ENCODE measurements at regions not wholly inside any gene's neighbourhood (a gene's known extent, or its start where the extent isn't known, plus 50 kb on each side); places are given as distances from the start of the nearest gene placed in this dataset.
"Not testable (repeated sequence)": the region's sequence is repeated elsewhere in the genome, so short reads cannot be mapped to it uniquely, and the experiment has no call there.

DNA sequence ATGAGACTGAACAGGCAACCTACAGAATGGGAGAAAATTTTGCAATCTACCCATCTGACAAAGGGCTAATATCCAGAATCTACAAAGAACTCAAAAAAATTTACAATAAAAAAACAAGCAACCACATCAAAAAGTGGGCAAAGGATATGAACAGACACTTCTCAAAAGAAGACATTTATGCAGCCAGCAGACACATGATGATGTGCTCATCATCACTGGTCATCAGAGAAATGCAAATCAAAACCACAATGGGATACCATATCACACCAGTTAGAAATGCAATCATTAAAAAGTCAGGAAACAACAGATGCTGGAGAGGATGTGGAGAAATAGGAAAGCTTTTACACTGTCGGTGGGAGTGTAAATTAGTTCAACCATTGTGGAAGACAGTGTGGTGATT lies 51.7 kb upstream of the PAXBP1 start:
- DNase-seq, result not testable (repeated sequence)

- no peak for DNase-seq
These were observed 53.4 kb upstream of the PAXBP1 start for GRCh38 chr21:32824950-32825349.

DNA sequence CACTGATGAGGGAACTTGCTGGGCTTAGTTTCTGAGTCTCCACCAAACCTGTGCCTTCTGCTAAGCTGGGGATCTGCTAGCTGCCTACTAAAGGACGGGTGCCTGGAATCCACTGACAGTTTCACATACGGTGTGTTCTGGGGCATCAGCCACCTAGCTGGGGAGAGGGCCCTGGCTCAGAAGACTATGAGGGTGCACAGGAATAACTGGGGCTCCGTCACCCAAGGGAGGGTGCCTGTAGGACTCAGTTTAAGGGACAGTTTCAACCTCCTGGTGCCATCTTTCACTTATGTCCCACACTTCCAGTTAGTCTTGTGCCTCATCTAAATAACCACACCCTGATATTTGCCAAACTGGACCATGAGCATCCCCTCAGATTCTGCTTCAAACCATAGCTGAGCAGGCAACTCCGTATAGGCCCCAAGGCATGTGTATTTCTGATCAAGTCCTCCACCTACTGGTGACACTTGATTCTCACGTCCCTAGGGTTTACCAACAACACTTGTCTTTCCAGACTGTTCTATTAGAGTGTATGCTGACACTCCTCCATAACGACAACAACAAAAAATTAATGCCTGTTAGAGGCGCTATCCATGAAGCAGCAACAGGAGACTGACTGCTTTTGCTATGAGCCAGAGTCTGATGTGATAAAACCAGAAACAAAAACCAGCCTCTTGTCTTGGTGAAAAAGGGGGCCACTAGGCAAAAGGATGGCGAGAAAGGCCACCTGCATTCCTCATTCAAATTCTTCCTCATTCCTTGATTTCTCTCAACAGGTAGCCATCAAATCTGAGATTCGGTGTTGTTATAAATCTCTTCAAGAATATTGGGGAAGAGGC lies 55.0 kb upstream of the PAXBP1 start:
- DNase-seq, result peak in 1 of 5 experiments; percentile 68

DNA sequence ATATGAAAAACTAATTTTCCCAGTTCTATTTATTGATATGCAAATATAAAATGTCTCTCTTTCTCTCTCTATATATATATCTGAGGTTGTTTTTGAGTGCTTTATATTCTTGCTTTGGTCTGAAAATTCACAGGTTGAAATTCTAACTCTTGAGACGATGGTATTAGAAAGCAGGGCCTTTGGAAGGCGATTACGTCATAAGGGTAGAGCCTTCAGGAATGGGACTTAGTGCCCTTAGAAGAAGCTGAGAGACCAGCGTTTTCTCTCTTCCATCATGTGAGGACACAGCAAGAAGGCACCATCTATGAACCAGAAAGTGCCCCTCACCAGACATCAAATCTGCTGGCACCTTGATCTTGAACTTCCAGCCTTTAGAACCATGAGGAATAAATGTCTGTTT lies 57.4 kb upstream of the PAXBP1 start:
- no peak for DNase-seq

- no peak for DNase-seq
These were observed 57.9 kb upstream of the PAXBP1 start for GRCh38 chr21:32829504-32829903.

GRCh38 chr21:32831779-32832178 lies 60.2 kb upstream of the PAXBP1 start:
- not testable (repeated sequence) for DNase-seq

DNA sequence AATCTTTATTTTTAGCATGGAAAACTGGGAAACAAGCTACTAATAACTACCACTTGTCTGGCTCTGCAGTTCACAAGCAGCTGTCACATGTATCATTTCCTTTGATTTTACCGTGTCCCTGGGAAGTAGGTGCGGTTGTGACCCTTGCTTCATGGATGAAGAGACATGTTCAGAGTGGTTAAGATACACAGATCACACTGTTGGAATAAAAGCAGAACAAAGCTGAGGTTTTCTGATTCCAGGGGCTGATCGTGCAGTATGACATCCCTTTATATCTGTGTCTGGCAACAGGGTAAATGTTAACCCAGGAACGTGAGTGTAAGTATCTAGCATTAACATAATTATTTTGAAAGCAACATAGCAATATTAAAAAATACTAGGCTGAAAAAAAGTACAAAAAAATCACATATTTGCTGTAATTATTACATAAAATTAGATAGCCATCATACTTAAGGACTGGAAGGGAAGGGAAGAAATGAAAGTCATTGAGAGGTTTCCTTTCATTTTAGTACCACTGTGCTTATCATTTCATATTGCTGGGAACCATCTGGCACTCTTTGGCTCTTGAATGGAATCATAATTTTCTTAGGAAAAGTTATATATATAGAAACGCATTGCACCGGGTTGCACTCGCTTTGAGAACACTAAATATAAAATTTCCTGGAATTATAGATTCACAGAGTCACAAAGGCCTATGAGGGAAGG lies 62.8 kb upstream of the PAXBP1 start:
- no peak for DNase-seq

DNA sequence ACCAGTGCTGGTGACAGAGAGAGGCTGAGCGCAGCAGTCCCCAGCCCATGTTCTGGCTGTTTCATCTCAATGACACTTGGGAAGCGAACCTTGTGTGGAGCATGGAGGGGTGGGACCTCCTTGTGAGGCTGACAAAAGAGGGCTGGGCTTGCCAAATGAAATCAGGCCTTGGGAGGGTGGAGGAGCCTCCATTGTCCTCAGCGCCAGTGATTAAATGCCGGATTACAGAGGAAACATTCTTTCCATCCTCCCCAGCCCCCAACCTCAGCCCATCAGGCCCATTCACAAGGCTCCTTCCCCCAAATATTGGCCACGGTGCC lies 63.3 kb upstream of the PAXBP1 start:
- no peak for DNase-seq

- no peak for DNase-seq
These were observed 70.6 kb upstream of the PAXBP1 start for GRCh38 chr21:32842146-32842545.

DNA sequence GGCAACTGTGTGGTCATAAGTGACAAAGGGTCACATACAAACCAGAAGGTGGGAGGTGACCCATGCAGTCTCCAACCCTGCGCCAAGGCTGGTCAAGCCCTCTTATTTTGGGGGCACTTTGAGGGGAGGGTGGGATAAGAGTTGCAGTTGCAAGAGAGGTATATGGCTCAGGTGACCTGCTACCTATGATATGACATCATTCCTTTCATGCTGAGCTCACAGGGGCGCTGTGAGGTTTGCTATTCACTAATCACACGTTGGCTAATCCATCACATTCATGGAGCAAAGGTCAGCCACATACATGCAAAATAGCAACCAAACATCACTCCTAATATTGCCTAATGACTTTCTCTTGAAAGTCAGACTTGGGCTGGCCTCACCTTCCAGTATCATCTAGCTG lies 72.0 kb upstream of the PAXBP1 start:
- DNase-seq, result no peak

DNA sequence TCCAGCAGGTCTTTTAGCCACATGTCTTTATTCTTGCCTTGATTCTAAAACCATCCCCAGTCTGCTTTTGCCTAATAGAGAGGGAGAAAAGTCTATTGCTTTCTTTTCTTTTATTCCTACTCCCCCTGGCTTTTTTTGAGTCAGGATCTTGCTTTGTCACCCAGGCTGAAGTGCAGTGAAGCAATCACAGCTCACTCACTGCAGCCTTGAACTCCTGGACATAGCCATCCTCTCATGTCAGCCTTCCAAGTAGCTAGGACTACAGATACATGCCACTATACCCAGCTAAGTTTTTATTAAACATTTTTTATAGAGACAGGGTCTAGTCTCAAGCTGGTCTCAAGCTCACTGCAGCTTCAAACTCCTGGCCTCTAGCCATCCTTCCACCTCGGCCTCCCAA lies 72.5 kb upstream of the PAXBP1 start:
- DNase-seq, result no peak

GRCh38 chr21:32844653-32845436 lies 73.3 kb upstream of the PAXBP1 start:
- DNase-seq, result no peak

DNA sequence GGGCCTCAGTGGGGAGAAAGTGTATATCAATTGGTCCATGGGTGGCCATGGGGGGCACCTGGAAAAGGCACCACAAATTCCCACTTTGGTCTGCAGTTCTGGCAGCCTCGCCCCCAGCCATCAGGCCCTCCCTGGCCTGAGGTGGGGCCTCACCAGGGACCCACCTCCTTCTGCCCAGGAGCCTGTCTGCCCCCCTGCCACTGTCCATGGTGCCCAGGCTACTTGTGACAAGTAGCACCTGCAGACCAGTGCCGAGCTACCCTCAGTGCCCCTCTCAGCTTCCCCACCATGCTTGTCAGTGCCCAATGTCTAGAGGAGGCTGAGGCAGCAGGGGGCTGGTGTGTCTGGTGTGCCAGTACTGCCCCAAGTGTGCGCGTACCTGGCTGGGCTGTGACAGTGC lies 87.1 kb upstream of the PAXBP1 start:
- DNase-seq, result no peak

DNA sequence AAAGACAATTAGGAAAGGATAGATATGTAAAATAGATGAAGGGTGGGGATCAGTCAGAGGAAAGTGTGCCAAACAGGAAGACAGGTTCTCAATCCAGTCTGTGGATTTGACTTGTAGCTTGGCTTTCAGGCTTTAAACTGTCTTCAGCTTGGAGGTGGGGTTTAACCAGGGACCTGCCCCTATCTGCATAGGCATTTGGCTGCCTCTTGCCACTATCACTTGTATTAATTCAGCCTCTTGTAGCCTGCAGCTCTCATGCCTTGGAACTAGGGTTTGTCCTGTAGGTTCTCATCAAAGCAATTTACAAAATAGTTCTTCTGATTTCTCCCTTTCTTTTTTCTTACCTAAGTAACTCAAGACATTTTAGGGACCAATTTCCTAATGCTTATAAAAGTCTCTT lies 88.8 kb upstream of the PAXBP1 start:
- no peak for DNase-seq

DNA sequence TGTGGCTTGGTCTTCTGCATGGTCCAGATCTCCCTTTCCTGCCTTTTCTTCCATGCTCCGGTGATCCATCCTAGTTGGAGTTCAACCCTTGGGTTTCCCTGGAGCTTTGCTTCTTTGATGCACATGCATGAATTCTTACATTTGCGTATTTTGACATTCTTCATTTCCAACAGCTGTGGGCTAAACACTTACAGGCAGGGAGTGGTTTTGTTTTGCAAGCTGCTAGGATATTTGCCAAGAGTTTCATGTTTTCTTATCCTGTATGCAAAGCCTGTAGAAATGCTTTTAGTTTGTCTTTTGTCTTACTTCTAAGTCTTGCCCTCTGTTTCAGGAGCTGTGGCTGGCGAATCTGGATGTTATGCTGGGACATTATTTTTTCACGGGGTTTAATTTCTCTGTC lies 90.3 kb upstream of the PAXBP1 start:
- DNase-seq, result no peak

GRCh38 chr21:32867597-32867996 lies 96.0 kb upstream of the PAXBP1 start:
- no peak for DNase-seq

GRCh38 chr21:32868631-32869454 lies 97.3 kb upstream of the PAXBP1 start:
- DNase-seq, result no peak

GRCh38 chr21:32869459-32869858 lies 97.9 kb upstream of the PAXBP1 start:
- DNase-seq, result no peak

- DNase-seq, result no peak
These were observed 104.9 kb upstream of the PAXBP1 start for GRCh38 chr21:32876426-32876825.

- DNase-seq, result not testable (repeated sequence)
These were observed 106.3 kb upstream of the PAXBP1 start for GRCh38 chr21:32877888-32878287.

DNA sequence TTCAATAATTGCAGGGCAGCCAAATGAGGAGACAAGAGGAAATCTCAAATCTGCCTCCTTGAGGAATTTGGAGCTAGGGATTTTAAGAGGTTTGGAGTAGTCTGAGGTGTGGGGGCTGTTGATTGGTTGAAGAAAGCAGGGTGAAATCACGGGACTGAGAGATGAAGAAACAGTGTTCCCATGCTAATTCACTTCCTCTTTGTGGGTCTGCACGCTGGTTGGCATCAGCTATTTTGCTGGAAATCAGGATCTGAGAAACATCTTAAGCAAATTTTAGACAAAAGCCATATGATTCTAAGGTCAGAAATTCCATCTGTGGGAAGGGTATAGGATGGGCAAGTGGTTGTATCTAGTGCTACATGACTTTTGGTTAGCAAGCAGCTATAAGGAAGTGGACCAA lies 107.1 kb upstream of the PAXBP1 start:
- no peak for DNase-seq

DNA sequence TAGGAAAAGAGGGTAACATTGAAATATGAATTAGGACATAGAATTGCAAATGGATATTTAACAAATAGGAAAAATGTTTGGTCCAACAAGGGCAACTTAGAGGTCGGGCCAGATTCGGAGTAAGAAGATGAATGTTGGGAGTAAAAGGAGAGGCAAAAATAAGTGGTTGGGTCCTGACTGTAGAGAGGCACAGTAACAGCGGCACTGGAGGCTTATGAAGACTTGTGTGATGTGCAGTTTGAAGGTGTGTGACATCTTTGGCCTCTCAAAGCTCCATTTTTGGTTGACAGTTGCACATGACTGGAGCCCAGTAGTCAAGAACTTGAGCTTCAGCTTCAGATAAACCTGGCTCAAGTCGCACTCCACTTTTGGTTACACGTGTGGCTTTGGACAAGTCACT lies 109.9 kb upstream of the PAXBP1 start:
- DNase-seq, result no peak

GRCh38 chr21:32884062-32884461 lies 112.5 kb upstream of the PAXBP1 start:
- no peak for DNase-seq
